ENCODE measurements at regions not wholly inside any gene's neighbourhood (a gene's known extent, or its start where the extent isn't known, plus 50 kb on each side); places are given as distances from the start of the nearest gene placed in this dataset.
A peak's percentile ranks its signal among the peaks of the same experiment; 100 is the strongest.

- in situ Hi-C loops (cut with HindIII; ENCODE audit: low sequenced_read_pairs) = no loop called here
- TF ChIP-seq CTCF (IDR thresholded peaks at IDR 0.05; ENCODE audit: low read depth, low read length) = no peak
- H3K4me3 ChIP-seq (ENCODE audit: low read depth, low read length) = no peak overlapping the region
- DNase-seq (ENCODE audit: low read depth, low spot score) = peak; percentile 75
Observed at GRCh38 chr9:13941714-13942113, 372.2 kb downstream of the NFIB start.

DNA sequence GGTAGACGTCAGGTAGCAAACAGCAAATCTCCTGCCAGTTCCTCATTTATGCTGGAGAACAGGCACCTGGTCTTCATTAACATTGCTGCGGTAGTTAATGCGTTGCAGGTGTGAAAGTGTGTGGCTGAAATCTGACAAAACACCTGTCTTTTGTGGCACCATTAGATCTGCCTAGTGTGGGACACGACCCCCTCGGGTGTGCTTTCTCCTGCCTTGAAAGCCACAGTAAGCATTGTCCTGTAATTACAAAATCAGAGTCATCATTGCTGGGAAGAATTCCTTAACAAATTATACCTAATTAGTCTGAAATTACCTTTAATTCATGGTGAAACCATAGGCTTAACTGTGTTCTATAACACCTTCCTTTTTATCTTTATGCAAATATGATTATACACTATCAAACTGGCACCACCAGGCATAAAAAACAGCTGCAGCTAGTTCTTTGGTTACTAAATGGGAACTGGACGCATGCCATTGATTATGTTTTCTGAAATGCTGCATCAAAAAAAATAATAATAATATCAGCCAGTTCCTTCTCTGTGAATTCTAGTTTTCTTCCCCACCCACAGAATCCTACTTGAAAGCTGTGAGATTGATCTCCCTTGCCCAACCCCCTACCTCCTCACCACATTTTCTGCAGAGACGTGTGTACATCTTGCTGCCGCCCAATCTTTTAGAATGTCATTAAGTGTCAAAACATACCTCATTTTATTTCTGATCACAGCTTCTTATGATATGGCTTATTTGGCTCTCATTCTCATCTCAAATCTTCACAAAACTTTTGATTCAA lies 374.0 kb downstream of the NFIB start:
- in situ Hi-C loops (cut with HindIII; ENCODE audit: low sequenced_read_pairs) = no loop called here
- H3K4me3 ChIP-seq (ENCODE audit: low read depth, low read length) = no peak overlapping the region
- TF ChIP-seq CTCF (IDR thresholded peaks at IDR 0.05; ENCODE audit: low read depth, low read length) = no peak
- DNase-seq (ENCODE audit: low read depth, low spot score) = no peak

DNA sequence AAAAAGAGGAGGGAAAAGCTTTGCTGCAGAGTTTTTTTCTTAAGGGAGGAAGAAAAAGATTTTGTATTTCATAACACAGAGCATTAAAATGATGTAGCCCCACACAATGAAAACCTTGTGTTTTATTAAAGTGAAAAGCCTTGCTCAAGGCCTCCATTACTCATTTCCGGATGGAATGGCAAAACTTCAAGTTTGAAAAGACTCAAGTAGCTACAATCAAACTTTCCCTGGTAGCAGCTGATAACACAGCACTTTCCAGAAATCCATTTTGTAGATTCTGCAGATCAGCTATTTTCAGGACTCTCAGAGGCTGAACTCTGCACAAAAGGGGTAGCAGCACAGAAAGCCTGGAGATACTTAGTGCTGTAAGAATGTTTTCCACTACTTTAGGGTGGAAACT lies 374.8 kb downstream of the NFIB start:
- in situ Hi-C loops (cut with HindIII; ENCODE audit: low sequenced_read_pairs) = no loop called here
- DNase-seq (ENCODE audit: low read depth, low spot score) = peak; percentile 79
- TF ChIP-seq CTCF (IDR thresholded peaks at IDR 0.05; ENCODE audit: low read depth, low read length) = no peak
- H3K4me3 ChIP-seq (ENCODE audit: low read depth, low read length) = no peak overlapping the region

GRCh38 chr9:13934416-13934815 lies 379.5 kb downstream of the NFIB start:
- DNase-seq (ENCODE audit: low read depth, low spot score) = no peak
- in situ Hi-C loops (cut with HindIII; ENCODE audit: low sequenced_read_pairs) = no loop called here
- H3K4me3 ChIP-seq (ENCODE audit: low read depth, low read length) = no peak overlapping the region
- TF ChIP-seq CTCF (IDR thresholded peaks at IDR 0.05; ENCODE audit: low read depth, low read length) = no peak

GRCh38 chr9:13933268-13933656 lies 380.7 kb downstream of the NFIB start:
- no peak for DNase-seq (ENCODE audit: low read depth, low spot score)
- no peak overlapping the region for H3K4me3 ChIP-seq (ENCODE audit: low read depth, low read length)
- no peak for TF ChIP-seq CTCF (IDR thresholded peaks at IDR 0.05; ENCODE audit: low read depth, low read length)
- in situ Hi-C loops (cut with HindIII; ENCODE audit: low sequenced_read_pairs) = no loop called here

DNA sequence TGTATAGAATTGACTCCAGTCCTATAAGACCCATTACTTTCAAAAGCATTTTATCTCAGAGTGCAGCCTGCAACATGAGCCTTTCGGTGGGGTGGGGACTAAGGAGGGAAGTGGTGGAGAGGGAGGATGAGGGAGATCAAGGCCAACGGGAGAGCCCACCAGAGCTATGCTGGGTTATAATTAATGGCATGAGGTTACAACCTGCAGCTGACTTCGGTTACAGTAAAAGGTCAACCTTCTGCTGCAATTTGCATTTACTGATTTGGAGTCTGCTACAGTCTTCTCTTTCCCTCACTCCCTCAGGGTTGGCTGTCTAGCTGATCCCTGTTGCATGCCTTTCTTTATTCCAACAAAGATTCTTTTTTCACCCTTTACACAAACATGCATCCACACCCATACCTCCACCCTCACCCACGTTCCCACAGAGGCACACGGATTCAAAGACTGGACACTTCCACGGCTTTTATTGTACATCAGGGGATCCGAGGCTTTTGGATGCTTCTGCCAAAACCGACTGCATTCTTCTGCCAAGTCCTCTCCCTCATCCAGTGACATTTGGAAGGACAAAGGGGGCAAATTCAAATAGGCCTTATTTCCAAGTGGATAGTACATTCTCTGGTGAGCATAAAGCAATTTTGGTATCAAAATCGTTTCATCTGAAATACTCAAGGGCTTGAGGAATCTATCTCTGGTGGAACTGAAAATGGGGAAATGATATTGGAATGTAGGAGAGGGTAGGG lies 381.2 kb downstream of the NFIB start:
- in situ Hi-C loops (cut with HindIII; ENCODE audit: low sequenced_read_pairs) = no loop called here
- no peak for DNase-seq (ENCODE audit: low read depth, low spot score)
- no peak overlapping the region for H3K4me3 ChIP-seq (ENCODE audit: low read depth, low read length)
- no peak for TF ChIP-seq CTCF (IDR thresholded peaks at IDR 0.05; ENCODE audit: low read depth, low read length)

All from astrocyte of the spinal cord (primary cell).